CD4-positive, CD25-positive, alpha-beta regulatory T cell (primary cell): ENCODE measurements at regions not wholly inside any gene's neighbourhood (a gene's known extent, or its start where the extent isn't known, plus 50 kb on each side); places are given as distances from the start of the nearest gene placed in this dataset.

Experiments
- ATAC-seq, 2 donors: fragments of 150-1000 bp; cut with Tn5 transposase; one replicate each; pipeline ENCODE4 v1.10.0; 2021; ENCODE audit warnings: low read depth in 2 of 2, moderate number of reproducible peaks in 2 of 2, moderate library complexity in 1 of 2
- DNase-seq, 3 donors: peaks; one replicate each; pipeline versions ENCODE4 v3.0.0 to v3.0.0-alpha.2; 2012 to 2022; ENCODE audit warnings: mixed read lengths in 1 of 3
- H3K27ac ChIP-seq: one replicate; pipeline ENCODE4 v1.7.0; 2013; ENCODE audit warnings: mild to moderate bottlenecking, low read length; ENCODE audit not compliant: insufficient read depth, poor library complexity, severe bottlenecking
- H3K27me3 ChIP-seq: one replicate; pipeline ENCODE4 v1.7.0; 2013; ENCODE audit warnings: low read length; ENCODE audit not compliant: control insufficient read depth, insufficient read depth
- H3K36me3 ChIP-seq: one replicate; pipeline ENCODE4 v1.7.0; 2013; ENCODE audit warnings: mild to moderate bottlenecking, low read length, moderate library complexity; ENCODE audit not compliant: control insufficient read depth, insufficient read depth
- H3K4me1 ChIP-seq: 2 replicates; pipeline ENCODE4 v1.7.0; 2013; ENCODE audit warnings: mild to moderate bottlenecking, low read length; ENCODE audit not compliant: insufficient read depth, control insufficient read depth, poor library complexity, severe bottlenecking
- H3K4me3 ChIP-seq: one replicate; pipeline ENCODE4 v1.7.0; 2013; ENCODE audit warnings: low read depth, mild to moderate bottlenecking, low read length, moderate library complexity
- H3K9me3 ChIP-seq, 2 experiments: 1 replicate in 1 of 2; 2 replicates in 1 of 2; pipeline ENCODE4 v1.7.0; 2013; ENCODE audit warnings: low read length in 2 of 2, mild to moderate bottlenecking in 1 of 2, moderate library complexity in 1 of 2; ENCODE audit not compliant: control insufficient read depth in 2 of 2
- H3K27ac Mint-ChIP-seq, 3 donors: one replicate each; pipeline ENCODE4 v1.8.0; 2020 to 2022; ENCODE audit warnings: mild to moderate bottlenecking in 3 of 3, mixed read lengths in 3 of 3, moderate library complexity in 2 of 3
- H3K27me3 Mint-ChIP-seq: one replicate; pipeline ENCODE4 v1.8.0; 2022; ENCODE audit warnings: mild to moderate bottlenecking, mixed read lengths
- H3K36me3 Mint-ChIP-seq: one replicate; pipeline ENCODE4 v1.8.0; 2020; ENCODE audit warnings: mixed read lengths
- H3K4me1 Mint-ChIP-seq, 4 donors: one replicate each; pipeline ENCODE4 v1.8.0; 2020 to 2022; ENCODE audit warnings: mixed read lengths in 4 of 4, mild to moderate bottlenecking in 1 of 4
- H3K4me3 Mint-ChIP-seq, 4 donors: one replicate each; pipeline ENCODE4 v1.8.0; 2020 to 2022; ENCODE audit warnings: mild to moderate bottlenecking in 4 of 4, mixed read lengths in 4 of 4, moderate library complexity in 3 of 4
- H3K9me3 Mint-ChIP-seq, 7 donors: one replicate each; pipeline ENCODE4 v1.8.0; 2020 to 2022; ENCODE audit warnings: mixed read lengths in 7 of 7, mild to moderate bottlenecking in 3 of 7, moderate library complexity in 2 of 7

DNA sequence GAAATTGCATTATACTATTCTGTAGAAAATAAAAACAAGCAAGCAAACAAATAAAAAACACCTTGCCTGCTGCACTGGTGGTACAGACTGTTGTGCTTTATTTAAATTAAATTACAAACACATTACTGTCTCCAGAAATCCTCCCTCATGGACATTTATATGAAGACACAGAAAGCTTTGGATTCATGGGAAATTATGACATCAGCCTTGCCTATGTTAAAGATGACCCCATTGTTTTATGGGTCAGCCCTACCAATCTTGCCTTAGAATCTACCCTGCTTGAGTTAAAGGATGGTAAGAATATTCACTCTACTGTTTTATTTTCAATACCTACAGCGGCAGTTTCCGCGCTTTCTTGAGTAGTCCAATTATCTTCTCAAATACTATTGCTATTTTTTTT, 1379.9 kb downstream of the TECRL start:
- H3K27me3 Mint-ChIP-seq: peaks cover 4% of the 10 kb centered on the region
- H3K27me3 ChIP-seq: no peaks in the 10 kb centered on the region
- no peaks in the 10 kb centered on the region for H3K4me1 ChIP-seq
- DNase-seq (no peak), ATAC-seq (no peak)
- peaks cover 0 to 2% of the 10 kb centered on the region in 2 experiments for H3K9me3 ChIP-seq
- H3K4me1 Mint-ChIP-seq: no peaks in the 10 kb centered on the region
- no peak overlapping the region for H3K27ac Mint-ChIP-seq
- H3K36me3 Mint-ChIP-seq: no peaks in the 10 kb centered on the region
- H3K27ac ChIP-seq: no peak overlapping the region
- no peaks in the 10 kb centered on the region for H3K36me3 ChIP-seq
- no peak overlapping the region for H3K4me3 ChIP-seq
- peaks cover 0 to 20% (median 3%) of the 10 kb centered on the region in 7 donors for H3K9me3 Mint-ChIP-seq
- no peak overlapping the region for H3K4me3 Mint-ChIP-seq

DNA sequence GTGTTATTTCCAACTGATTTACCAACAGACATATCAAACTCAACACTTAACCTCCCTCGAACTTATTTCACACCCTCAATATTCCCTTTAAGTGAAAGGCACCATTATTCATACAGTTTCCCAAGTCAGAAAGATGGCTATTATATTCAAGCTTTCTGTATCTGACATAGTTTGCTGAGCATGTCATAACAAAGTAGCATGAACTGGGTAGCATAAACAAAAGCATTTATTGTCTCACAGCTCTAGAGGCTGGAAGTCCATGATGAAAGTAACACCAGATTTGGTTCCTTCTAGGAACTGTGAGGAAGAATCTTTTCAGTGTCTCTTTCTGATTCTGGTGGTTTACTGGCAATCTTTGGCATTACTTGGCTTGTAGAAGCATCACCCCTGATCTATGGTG, 1388.6 kb downstream of the TECRL start:
- Histone ChIP-seq H3K27me3 (no peaks in the 10 kb centered on the region), H3K4me1 (no peaks in the 10 kb centered on the region), H3K9me3 (peaks cover 0 to 4% of the 10 kb centered on the region in 2 experiments), H3K27ac (no peak overlapping the region), H3K4me3 (no peak overlapping the region), H3K36me3 (no peaks in the 10 kb centered on the region)
- Mint-ChIP-seq H3K4me1 (no peaks in the 10 kb centered on the region), H3K27ac (peak overlapping the region in 1 of 3 donors; percentile 7), H3K4me3 (no peak overlapping the region), H3K9me3 (peaks cover 0 to 32% (median 8%) of the 10 kb centered on the region in 7 donors), H3K36me3 (no peaks in the 10 kb centered on the region), H3K27me3 (no peaks in the 10 kb centered on the region)
- DNase-seq (no peak), ATAC-seq (no peak)

DNA sequence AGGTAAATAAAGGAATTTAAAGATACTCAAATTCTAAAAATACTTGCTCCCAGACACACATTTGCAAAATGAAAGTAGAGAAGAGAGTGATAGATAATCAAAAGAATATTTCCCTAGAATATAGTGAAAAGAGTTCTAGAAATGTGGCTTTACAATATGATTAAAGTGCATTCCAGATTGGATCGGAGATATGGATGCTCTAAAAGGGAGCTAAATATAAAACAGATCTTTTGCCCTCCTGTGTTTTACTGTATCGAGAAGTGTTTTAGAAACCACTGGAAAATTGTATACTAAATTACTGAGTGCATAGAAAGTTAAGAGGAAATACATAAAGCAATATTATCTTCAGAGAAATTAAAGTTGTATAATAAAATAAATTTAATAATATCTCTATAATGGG, 1392.0 kb downstream of the TECRL start:
- Mint-ChIP-seq H3K4me1 (no peaks in the 10 kb centered on the region), H3K27me3 (no peaks in the 10 kb centered on the region), H3K27ac (no peak overlapping the region), H3K9me3 (peaks cover 0 to 44% (median 6%) of the 10 kb centered on the region in 7 donors), H3K4me3 (no peak overlapping the region), H3K36me3 (no peaks in the 10 kb centered on the region)
- ATAC-seq (no peak), DNase-seq (no peak)
- Histone ChIP-seq H3K27me3 (no peaks in the 10 kb centered on the region), H3K9me3 (peaks cover 2 to 6% of the 10 kb centered on the region in 2 experiments), H3K4me3 (no peak overlapping the region), H3K4me1 (no peaks in the 10 kb centered on the region), H3K27ac (no peak overlapping the region), H3K36me3 (no peaks in the 10 kb centered on the region)

DNA sequence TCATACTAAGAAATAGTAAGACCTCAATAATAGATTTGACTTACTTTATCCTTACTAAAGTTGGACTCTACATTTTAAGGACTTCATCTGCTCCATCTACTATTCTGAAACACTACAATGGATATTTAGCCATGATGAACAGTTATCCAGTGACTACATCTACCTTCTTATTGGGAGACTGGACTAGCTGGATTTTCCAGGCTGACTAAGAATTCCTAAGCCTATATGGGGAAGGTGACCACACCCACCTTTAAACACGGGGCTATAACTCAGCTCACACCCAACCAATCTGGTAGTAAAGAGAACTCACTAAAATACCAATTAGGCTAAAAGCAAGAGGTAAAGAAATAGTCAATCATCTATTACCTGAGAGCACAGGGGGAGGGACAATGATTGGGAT, 1438.4 kb downstream of the TECRL start:
- no peaks in the 10 kb centered on the region for H3K36me3 ChIP-seq
- Mint-ChIP-seq H3K27ac (no peak overlapping the region), H3K4me3 (no peak overlapping the region), H3K36me3 (no peaks in the 10 kb centered on the region), H3K4me1 (no peaks in the 10 kb centered on the region), H3K9me3 (peaks cover 0 to 22% (median 9%) of the 10 kb centered on the region in 7 donors), H3K27me3 (no peaks in the 10 kb centered on the region)
- no peaks in the 10 kb centered on the region for H3K27me3 ChIP-seq
- peaks cover 0 to 8% of the 10 kb centered on the region in 2 experiments for H3K9me3 ChIP-seq
- H3K4me1 ChIP-seq: no peaks in the 10 kb centered on the region
- no peak overlapping the region for H3K27ac ChIP-seq
- ATAC-seq (no peak), DNase-seq (no peak)
- H3K4me3 ChIP-seq: no peak overlapping the region

DNA sequence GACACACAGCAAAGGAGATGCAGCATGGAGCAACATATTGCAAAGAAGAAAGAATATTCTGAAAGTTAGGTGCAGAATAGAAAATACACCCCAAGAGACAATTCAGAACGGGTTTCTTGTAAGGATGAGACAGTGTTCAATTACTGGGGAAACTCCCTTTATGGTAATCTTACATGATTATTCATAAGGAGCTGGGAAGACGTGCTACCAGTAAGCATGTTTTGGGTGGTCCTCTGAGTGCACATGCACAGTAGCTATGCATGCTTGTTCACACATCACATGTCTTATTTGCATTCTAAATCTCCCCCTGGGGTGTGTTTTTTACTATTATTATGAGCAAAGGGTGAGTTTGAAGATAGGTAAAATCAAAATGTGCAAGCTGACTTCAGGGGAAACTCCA, 1448.8 kb downstream of the TECRL start:
- H3K36me3 ChIP-seq: no peaks in the 10 kb centered on the region
- no peaks in the 10 kb centered on the region for H3K36me3 Mint-ChIP-seq
- ATAC-seq: no peak
- peaks cover 0 to 26% (median 6%) of the 10 kb centered on the region in 7 donors for H3K9me3 Mint-ChIP-seq
- H3K4me3 Mint-ChIP-seq: no peak overlapping the region
- DNase-seq: no peak
- H3K27me3 Mint-ChIP-seq: no peaks in the 10 kb centered on the region
- no peaks in the 10 kb centered on the region for H3K4me1 ChIP-seq
- H3K27ac Mint-ChIP-seq: no peak overlapping the region
- peaks cover 0 to 2% of the 10 kb centered on the region in 2 experiments for H3K9me3 ChIP-seq
- H3K4me1 Mint-ChIP-seq: no peaks in the 10 kb centered on the region
- H3K4me3 ChIP-seq: no peak overlapping the region
- H3K27me3 ChIP-seq: no peaks in the 10 kb centered on the region
- no peak overlapping the region for H3K27ac ChIP-seq

DNA sequence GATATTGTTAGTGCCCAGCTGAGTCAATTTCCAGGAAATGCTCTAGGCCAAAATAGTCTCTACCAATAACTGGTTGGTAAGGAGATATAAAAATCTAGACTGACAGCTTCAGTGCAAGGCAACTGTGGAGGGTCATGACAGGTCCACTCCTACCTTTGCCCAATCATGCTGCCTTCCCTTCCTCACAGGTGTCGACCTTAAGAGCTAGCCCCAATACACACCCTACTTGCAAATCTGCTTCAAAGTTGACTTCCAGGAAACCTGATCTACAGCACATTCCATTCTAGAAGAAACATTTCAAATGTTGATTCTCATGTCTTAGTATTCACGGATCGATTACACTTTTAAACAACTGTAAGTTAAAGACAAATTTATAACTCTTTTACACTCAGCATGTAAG, 1455.5 kb downstream of the TECRL start:
- Histone ChIP-seq H3K4me3 (no peak overlapping the region), H3K4me1 (no peaks in the 10 kb centered on the region), H3K36me3 (no peaks in the 10 kb centered on the region), H3K27ac (no peak overlapping the region), H3K9me3 (no peaks in the 10 kb centered on the region), H3K27me3 (no peaks in the 10 kb centered on the region)
- Mint-ChIP-seq H3K4me1 (no peaks in the 10 kb centered on the region), H3K36me3 (no peaks in the 10 kb centered on the region), H3K9me3 (peaks cover 0 to 22% (median 6%) of the 10 kb centered on the region in 7 donors), H3K4me3 (no peak overlapping the region), H3K27ac (no peak overlapping the region), H3K27me3 (no peaks in the 10 kb centered on the region)
- no peak for ATAC-seq
- no peak for DNase-seq

DNA sequence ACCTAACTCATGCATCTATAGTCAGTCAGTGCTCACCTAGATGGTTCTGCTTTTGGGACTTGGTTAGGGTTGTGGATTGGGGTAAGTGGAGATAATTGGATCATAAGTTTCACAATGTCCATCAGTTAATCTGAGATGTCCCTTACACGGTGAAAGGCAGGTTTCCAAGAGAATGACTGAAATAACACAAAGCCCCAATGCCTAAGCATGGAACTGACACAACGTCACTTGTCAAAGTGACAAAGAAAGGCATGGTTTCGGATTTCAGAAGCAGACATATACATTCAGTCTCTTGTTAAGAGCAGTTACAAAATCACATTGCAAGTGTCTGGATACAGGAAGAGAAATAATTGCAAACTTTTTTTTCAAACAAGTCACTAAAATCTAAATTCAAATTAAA, 1456.9 kb downstream of the TECRL start:
- H3K4me3 ChIP-seq: no peak overlapping the region
- no peak overlapping the region for H3K27ac ChIP-seq
- no peaks in the 10 kb centered on the region for H3K27me3 ChIP-seq
- no peaks in the 10 kb centered on the region for H3K9me3 ChIP-seq
- H3K36me3 ChIP-seq: no peaks in the 10 kb centered on the region
- Mint-ChIP-seq H3K4me3 (no peak overlapping the region), H3K27ac (no peak overlapping the region), H3K27me3 (no peaks in the 10 kb centered on the region), H3K4me1 (no peaks in the 10 kb centered on the region), H3K9me3 (peaks cover 0 to 24% (median 7%) of the 10 kb centered on the region in 7 donors), H3K36me3 (no peaks in the 10 kb centered on the region)
- DNase-seq: no peak
- ATAC-seq: no peak
- no peaks in the 10 kb centered on the region for H3K4me1 ChIP-seq

DNA sequence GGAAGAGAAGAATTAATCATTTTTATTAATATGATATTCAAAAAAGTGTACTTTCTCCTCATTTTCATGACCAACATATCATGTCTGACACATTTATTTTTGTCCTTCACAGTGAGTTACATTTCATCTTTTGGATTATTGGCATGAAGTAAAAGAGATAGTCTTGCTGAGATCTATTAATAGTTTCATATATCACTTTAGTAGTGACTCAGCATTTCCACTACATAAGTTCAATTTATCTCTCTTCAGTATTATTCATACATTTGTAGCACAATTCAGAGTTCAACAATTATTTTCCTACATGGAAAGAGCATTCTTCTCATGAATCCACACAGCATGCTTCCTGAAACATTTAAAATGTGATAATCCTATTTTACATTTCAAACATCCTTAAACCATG, 1461.1 kb downstream of the TECRL start:
- Histone ChIP-seq H3K4me3 (no peak overlapping the region), H3K27ac (no peak overlapping the region), H3K36me3 (no peaks in the 10 kb centered on the region), H3K27me3 (no peaks in the 10 kb centered on the region), H3K4me1 (no peaks in the 10 kb centered on the region), H3K9me3 (no peaks in the 10 kb centered on the region)
- Mint-ChIP-seq H3K9me3 (peaks cover 2 to 26% (median 9%) of the 10 kb centered on the region in 7 donors), H3K27me3 (no peaks in the 10 kb centered on the region), H3K4me1 (no peaks in the 10 kb centered on the region), H3K36me3 (no peaks in the 10 kb centered on the region), H3K27ac (no peak overlapping the region), H3K4me3 (no peak overlapping the region)
- DNase-seq (no peak), ATAC-seq (no peak)
